GM21737 (cell line): ENCODE measurements at regions not wholly inside any gene's neighbourhood (a gene's known extent, or its start where the extent isn't known, plus 50 kb on each side); places are given as distances from the start of the nearest gene placed in this dataset.

ENCODE experiments used
- ATAC-seq: cut with Tn5 transposase; IDR thresholded peaks from one replicate; pipeline ENCODE4 v1.9.1; 2021; ENCODE audit warnings: mild to moderate bottlenecking, moderate library complexity; ENCODE audit not compliant: unreplicated experiment

DNA sequence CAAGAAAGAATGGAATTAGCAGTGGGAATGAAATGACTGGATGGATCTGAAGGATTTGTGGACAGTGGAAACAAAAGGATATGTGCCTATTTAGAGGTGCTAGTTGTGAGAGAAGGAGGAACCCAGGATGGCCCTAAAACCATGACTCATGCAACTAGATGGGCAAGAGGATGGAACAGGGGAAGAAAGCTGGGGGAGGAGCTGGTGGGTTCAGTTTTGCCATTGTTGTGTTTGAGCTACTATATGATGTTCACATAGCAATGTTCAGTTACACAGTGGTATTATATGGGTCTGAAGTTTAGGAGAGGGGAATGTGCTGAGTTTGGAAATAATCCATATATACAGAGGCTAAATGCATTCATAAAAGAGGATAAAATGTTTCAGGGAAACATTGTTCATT lies 125.7 kb upstream of the SSTR4 start:
- ATAC-seq = no peak

DNA sequence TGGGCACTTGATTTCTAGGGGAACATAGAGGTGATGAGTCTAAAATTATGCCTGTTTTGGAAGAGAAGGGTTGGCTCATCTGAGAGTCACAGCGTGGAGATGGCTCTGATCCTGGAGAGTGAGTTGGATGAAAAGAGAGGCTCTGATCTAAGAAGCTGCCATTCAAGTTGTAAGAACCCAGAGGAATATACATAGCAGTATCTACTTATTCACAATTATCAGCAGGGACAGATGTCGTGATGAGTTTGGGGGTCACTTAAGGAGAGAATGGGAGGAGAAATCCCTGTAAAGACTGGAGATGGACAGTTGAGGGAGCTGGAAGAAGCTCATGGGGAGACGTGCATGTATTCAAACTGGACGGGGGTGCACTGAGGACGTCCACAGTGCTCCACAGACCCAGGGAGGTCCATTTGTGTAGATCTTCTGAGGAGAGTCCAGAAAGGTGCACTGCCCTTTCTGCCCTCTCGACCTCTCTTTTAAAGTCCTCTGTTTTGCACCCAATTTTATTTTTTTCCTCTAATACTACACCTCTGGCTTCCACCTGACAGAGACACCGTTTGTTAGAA lies 124.7 kb upstream of the SSTR4 start:
- ATAC-seq = no peak

DNA sequence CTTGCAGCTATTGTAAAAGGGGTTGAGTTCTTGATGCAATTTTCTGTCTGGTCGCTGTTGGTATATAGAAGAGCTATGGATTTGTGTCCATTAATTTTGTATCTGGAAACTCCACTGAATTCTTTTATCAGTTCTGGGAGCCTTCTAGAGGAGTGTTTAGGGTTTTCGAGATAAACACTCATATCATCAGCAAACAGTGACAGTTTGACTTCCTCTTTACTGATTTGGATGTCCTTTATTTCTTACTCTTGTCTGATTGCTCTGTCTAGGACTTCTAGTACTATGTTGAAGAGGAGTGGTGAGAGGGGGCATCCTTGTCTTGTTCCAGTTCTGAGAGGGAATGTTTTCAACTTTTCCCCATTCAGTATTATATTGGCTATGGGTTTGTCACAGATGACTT lies 120.8 kb upstream of the SSTR4 start:
- no peak for ATAC-seq

GRCh38 chr20:22915512-22915911 lies 119.6 kb upstream of the SSTR4 start:
- no peak for ATAC-seq

DNA sequence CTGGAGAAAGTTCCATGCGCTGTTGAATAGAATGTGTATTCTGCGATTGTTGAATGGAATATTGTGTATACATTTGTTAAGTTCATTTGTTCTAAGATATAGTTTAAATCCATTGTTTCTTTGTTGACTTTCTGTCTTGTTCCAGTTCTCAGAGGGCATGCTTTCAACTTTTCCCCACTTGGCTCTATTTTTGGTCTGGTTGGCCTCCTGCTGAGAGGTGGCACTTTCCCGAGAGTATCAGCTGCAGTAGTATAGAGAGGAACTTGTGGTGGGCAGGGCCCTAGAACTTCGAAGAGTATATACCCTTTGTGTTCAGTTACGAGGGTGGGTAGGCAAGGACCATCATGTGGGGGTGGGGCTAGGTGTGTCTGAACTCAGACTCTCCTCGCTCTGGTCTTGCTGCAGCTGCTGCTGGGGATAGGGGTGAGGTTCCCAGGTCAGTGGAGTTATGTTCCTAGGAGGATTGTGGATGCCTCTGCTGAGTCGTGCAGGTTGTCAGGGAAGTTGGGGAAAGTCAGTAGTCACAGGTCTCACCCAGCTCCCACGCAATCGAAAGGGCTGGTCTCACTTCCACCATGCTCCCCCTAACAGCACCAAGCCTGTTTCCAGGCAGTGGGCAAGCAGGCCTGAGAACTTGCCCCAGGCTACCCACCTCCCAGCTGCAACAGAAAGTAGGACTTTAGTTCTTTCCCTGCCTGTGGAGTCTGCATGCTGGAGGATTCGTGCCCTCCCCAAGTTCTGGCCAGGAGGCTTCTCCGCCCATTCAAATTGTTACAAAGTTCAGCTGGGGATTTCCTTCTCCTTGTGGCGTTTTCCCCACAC lies 118.9 kb upstream of the SSTR4 start:
- ATAC-seq = no peak

GRCh38 chr20:22918286-22918983 lies 116.7 kb upstream of the SSTR4 start:
- no peak for ATAC-seq

DNA sequence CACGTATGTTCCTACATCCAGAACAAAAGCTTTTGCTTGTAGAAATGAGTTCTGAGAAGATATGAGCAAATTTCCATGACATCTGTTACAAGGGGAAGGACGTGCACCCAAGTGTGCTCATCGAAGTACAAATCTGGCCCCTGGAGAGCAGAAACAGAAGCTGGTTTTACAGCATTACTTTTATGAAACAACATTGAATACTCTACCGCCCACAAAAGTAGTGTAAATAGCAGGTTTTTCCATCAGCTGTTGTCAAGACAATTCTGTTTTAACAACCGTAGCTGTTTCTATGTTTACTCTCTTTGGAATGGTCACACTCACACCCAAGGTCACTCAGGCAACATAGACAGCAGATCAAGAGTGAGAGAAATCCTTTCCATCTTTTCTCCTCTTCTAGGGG lies 114.2 kb upstream of the SSTR4 start:
- no peak for ATAC-seq

DNA sequence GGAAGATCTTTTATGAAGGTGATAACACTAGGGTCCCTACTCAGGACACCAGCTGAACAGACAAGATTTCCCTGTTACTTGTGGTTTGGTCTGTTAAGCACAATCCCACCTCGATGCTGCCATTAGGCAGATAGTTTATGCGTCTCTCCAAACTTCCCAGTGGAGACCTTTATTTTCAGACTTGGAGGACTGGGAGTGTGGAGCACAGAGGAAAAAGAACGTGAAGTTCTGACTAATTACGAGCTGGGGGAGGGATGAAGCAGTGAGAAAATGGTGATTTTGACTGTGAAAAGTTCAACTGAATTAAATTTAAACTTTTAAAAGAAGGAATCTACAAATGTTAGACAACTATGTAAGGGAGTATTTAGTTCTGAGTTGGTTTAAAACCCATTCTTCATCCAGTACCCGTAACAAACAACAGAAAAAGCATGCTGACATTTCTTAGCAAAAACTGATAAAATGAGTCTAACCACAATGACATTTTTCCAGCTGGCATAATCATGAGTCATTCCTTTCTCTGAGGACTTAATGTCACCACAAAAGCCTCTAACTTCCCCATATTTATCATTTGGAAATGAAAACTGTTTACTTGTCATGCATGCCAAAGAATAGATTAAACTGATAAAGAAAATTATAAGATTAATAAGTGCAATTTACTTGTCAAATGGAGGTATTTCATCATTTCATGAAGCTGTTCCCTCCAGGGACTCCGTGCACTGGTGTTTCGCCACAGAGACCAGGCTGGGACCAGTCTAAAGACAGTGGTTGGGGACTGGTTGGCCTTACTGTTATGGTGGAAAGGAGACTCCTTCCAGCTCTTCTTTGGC lies 113.3 kb upstream of the SSTR4 start:
- ATAC-seq = no peak

DNA sequence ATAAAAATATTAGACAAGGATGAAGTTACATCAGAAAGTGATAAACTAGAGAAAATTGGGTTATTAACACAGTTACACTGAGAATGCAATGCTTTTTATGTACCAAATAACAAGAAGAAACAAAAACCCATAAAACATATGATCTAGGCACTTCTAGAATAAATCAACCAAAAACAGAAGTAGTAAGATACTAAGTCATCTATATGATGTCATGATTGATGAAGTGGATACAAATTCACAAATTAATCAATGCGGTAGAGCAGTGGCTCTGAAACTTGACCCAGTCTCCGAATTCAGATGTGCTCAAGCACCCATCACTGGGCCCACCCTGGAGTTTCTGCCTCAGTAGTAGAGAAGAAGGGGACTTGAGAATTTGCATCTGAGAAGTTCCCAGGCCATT lies 112.1 kb upstream of the SSTR4 start:
- no peak for ATAC-seq

DNA sequence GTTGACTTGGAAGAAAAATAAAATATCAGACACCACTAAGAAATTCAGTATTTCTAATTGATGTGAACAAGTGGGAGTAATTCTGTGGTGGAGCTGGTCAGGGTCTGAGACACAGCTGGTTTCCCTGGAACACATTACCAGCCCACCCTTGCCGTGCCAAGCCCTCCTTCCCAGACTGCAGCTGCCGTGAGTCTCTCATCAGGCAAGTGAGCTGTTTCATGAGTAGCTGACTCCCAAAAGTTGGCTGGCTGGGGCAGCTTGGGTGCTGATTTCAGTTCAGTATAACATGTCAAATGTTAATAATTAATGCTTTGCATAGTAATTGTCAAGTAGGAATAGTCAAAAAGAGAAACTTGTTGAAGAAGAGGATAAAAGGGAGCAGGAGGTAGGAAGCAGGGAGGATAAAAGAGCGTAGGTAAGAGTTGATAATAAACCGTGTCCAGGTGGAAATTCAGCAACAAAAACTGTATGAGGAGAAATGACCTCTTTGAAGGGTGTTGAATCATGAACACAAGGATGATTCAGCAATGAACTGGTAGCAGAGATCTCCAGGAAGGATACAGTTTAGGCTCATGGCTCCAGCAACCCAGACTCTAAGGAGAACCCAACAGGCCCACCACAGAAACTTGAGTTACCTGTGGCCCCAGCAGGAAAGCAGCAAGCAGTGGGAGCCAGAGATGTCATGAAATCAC lies 110.9 kb upstream of the SSTR4 start:
- no peak for ATAC-seq

- ATAC-seq = no peak
Measured at GRCh38 chr20:22924949-22925612, 110.0 kb upstream of the SSTR4 start.

DNA sequence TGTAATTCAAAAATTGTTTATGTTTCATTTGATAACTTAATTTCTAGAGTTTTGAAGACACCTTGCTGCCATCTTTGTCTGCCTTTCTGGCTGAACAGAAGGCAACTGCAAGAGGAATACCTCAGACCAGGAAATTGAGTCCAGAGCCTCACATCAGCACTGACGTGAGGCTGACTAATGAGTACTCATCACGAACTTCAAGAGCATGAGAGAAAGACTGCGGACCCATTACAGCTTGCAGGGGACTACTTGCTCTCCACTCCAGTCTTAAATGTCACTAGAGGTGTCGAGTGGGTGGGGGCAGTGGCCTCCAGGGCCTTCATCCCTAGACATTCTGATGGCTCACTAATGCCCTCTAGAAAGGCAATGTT lies 109.5 kb upstream of the SSTR4 start:
- no peak for ATAC-seq

- ATAC-seq = no peak
Measured at GRCh38 chr20:22927537-22927936, 107.6 kb upstream of the SSTR4 start.

DNA sequence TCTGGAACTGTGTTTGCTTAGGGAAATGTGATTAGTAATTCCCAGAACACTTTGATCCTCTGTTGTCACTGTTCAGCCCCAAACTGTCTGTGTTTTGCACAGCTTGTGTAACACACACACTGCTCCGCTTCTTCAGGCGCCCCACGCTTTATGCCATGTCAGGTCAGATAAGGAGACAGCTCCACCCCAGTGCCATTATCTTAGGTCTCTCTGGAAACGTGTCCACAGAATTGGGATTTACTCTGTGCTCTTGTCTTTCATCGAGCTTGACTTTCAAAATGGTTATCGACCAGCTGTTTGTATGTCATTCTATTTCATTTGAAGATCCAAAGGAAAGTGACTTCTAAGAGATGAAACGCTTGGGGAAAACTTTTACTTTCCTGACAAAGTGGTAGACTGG lies 106.4 kb upstream of the SSTR4 start:
- no peak for ATAC-seq

DNA sequence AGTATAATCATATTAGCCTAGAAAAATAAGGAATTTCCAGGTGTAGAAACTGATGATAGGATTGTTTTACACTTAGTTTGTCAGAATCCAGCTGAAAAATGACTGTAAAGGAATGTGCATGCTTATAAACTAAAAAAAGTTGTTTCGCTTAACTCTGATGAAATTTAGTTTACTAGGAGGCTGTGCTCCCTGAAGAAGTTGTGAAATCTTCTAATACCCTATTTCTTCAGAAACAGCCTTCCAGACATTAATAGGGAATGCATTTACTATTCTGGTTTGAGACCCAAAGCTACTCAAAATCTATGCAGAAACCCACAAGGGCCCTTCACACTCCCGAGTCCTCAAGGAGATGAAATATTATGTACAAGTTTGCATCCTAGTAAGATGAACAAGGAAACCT lies 105.5 kb upstream of the SSTR4 start:
- ATAC-seq = no peak

- ATAC-seq = no peak
Measured at GRCh38 chr20:22931653-22932608, 103.2 kb upstream of the SSTR4 start.

DNA sequence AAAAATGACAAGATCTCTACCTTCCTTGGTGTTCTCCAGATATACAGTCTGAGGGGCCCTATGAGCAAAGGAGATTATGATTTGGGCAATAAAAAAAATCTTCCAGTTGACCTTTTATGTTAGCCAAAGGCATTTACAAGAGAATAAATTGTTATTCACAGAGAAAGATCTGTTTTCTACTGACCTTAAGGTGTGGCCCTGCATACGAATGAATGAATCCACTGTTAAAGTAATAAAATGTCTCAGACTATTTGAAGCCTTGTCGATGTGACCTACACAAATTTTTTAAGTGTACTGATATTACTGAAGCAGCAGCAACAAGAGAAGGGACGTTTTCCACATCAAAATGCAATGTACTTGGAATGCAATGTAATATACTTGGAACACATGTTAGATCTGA lies 95.9 kb upstream of the SSTR4 start:
- ATAC-seq = no peak

- ATAC-seq = no peak
Measured at GRCh38 chr20:22940350-22940749, 94.8 kb upstream of the SSTR4 start.

DNA sequence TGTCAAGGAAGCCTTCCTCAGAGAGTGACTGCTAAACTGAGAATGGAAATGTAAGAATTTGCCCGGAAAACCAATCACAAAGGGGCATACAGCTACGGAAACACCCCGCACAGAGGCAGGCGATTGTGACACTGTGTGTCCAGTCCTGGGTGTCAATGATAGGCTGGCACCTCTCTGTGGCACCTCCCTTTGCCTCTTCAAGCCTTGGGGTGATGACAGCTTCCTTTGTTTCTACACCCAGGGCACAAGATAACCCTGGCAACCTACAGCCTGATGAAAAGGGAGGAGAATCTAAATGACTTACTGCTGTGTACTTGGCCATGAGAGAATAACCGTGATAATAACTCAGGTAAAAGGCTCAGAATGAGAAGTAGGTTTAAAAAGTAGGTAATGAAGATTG lies 93.6 kb upstream of the SSTR4 start:
- ATAC-seq = no peak
